PC-9 (cell line): ENCODE measurements at regions not wholly inside any gene's neighbourhood (a gene's known extent, or its start where the extent isn't known, plus 50 kb on each side); places are given as distances from the start of the nearest gene placed in this dataset.

Experiments
- EZH2 ChIP-seq: fragments of 200-600 bp; sonication (generic); IDR thresholded peaks from 2 replicates; pipeline ENCODE4 v1.8.0; 2017; ENCODE audit warnings: antibody characterized with exemption, low read depth
- TF ChIP-seq, protein P1 (sequence below): fragments of 200-600 bp; sonication (generic); conservative IDR thresholded peaks from 2 replicates; pipeline ENCODE4 v1.6.1; 2017; ENCODE audit warnings: mixed run types, antibody characterized with exemption, mild to moderate bottlenecking, moderate library complexity

- TF ChIP-seq, protein P1, sequence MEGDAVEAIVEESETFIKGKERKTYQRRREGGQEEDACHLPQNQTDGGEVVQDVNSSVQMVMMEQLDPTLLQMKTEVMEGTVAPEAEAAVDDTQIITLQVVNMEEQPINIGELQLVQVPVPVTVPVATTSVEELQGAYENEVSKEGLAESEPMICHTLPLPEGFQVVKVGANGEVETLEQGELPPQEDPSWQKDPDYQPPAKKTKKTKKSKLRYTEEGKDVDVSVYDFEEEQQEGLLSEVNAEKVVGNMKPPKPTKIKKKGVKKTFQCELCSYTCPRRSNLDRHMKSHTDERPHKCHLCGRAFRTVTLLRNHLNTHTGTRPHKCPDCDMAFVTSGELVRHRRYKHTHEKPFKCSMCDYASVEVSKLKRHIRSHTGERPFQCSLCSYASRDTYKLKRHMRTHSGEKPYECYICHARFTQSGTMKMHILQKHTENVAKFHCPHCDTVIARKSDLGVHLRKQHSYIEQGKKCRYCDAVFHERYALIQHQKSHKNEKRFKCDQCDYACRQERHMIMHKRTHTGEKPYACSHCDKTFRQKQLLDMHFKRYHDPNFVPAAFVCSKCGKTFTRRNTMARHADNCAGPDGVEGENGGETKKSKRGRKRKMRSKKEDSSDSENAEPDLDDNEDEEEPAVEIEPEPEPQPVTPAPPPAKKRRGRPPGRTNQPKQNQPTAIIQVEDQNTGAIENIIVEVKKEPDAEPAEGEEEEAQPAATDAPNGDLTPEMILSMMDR, result no peak
- no peak for TF ChIP-seq EZH2
Observed at GRCh38 chr20:7108929-7109328, 341.4 kb downstream of the BMP2 start.
